PC-3 (cell line): ENCODE measurements at regions not wholly inside any gene's neighbourhood (a gene's known extent, or its start where the extent isn't known, plus 50 kb on each side); places are given as distances from the start of the nearest gene placed in this dataset.

Experiments used
- EZH2 ChIP-seq: fragments of 300-600 bp; sonication (generic); IDR thresholded peaks from one replicate; pipeline ENCODE4 v1.6.1; 2017; ENCODE audit warnings: antibody characterized with exemption, mild to moderate bottlenecking, low read length; ENCODE audit not compliant: unreplicated experiment
- TF ChIP-seq, protein P1 (sequence below): fragments of 300-600 bp; sonication (generic); conservative IDR thresholded peaks from 2 replicates; pipeline ENCODE4 v1.5.1; 2017; ENCODE audit warnings: antibody characterized with exemption, low read depth, mild to moderate bottlenecking, low read length

DNA sequence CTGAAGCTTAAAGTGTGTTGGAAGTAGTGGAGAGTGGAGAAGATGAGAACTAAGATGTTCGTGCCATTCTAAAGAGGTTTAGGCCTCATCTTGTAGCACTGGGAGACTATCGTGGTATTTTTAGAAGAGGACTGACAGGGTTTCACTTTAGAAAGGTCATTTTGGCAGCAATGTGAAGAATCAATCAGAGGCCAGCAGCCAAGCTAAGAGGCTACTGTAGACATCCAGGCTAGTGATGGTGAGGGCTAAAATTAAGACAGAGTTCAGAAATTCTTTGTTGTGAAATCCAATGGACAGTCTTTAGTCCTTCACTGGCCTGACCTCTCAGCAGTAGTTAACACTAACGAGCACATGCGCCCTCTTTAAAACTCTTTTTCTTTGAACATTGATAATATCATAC, 288.2 kb downstream of the TBL1XR1 start:
- TF ChIP-seq, protein P1, sequence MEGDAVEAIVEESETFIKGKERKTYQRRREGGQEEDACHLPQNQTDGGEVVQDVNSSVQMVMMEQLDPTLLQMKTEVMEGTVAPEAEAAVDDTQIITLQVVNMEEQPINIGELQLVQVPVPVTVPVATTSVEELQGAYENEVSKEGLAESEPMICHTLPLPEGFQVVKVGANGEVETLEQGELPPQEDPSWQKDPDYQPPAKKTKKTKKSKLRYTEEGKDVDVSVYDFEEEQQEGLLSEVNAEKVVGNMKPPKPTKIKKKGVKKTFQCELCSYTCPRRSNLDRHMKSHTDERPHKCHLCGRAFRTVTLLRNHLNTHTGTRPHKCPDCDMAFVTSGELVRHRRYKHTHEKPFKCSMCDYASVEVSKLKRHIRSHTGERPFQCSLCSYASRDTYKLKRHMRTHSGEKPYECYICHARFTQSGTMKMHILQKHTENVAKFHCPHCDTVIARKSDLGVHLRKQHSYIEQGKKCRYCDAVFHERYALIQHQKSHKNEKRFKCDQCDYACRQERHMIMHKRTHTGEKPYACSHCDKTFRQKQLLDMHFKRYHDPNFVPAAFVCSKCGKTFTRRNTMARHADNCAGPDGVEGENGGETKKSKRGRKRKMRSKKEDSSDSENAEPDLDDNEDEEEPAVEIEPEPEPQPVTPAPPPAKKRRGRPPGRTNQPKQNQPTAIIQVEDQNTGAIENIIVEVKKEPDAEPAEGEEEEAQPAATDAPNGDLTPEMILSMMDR: no peak
- TF ChIP-seq EZH2: no peak
